MM.1S (cell line): ENCODE measurements at regions not wholly inside any gene's neighbourhood (a gene's known extent, or its start where the extent isn't known, plus 50 kb on each side); places are given as distances from the start of the nearest gene placed in this dataset.

Source experiments
- DNase-seq: peaks from one replicate; pipeline ENCODE4 v3.0.0-alpha.2; 2015
- H2AFZ ChIP-seq: fragments of 300-600 bp; sonication (generic); 2 replicates; pipeline ENCODE4 v1.6.0; 2016; ENCODE audit warnings: antibody characterized with exemption, low read length
- H3F3A ChIP-seq: fragments of 300-600 bp; sonication (generic); 2 replicates; pipeline ENCODE4 v1.6.1; 2016; ENCODE audit warnings: mild to moderate bottlenecking, antibody characterized with exemption, low read length, moderate library complexity, mixed read lengths; ENCODE audit not compliant: insufficient read depth
- H3K27ac ChIP-seq: fragments of 300-600 bp; sonication (generic); 2 replicates; pipeline ENCODE4 v1.5.1; 2016; ENCODE audit warnings: mild to moderate bottlenecking, low read length
- H3K27me3 ChIP-seq: fragments of 300-600 bp; sonication (generic); replicated peaks from 2 replicates; pipeline ENCODE4 v1.6.0; 2016; ENCODE audit warnings: low read length; ENCODE audit not compliant: insufficient read depth
- H3K36me3 ChIP-seq: fragments of 300-600 bp; sonication (generic); replicated peaks from 2 replicates; pipeline ENCODE4 v1.6.1; 2016; ENCODE audit warnings: mild to moderate bottlenecking, low read length, mixed read lengths; ENCODE audit not compliant: insufficient read depth
- H3K4me1 ChIP-seq: fragments of 300-600 bp; sonication (generic); 2 replicates; pipeline ENCODE4 v1.6.1; 2016; ENCODE audit warnings: low read length, mixed read lengths
- H3K4me2 ChIP-seq: fragments of 300-600 bp; sonication (generic); 2 replicates; pipeline ENCODE4 v1.6.0; 2016; ENCODE audit warnings: low read depth, low read length
- H3K4me3 ChIP-seq: fragments of 300-600 bp; sonication (generic); 2 replicates; pipeline ENCODE4 v1.5.1; 2016; ENCODE audit warnings: low read length, mixed read lengths
- H3K79me2 ChIP-seq: fragments of 300-600 bp; sonication (generic); 2 replicates; pipeline ENCODE4 v1.6.1; 2016; ENCODE audit warnings: mixed run types, low read length, mixed read lengths
- H3K9ac ChIP-seq: fragments of 300-600 bp; sonication (generic); 2 replicates; pipeline ENCODE4 v1.6.1; 2016; ENCODE audit warnings: low read length, mixed read lengths
- H3K9me2 ChIP-seq: fragments of 300-600 bp; sonication (generic); replicated peaks from 2 replicates; pipeline ENCODE4 v1.6.1; 2016; ENCODE audit warnings: mild to moderate bottlenecking, low read length, mixed read lengths; ENCODE audit not compliant: insufficient read depth
- H3K9me3 ChIP-seq: fragments of 300-600 bp; sonication (generic); replicated peaks from 2 replicates; pipeline ENCODE4 v1.6.1; 2016; ENCODE audit warnings: mild to moderate bottlenecking, low read length, mixed read lengths; ENCODE audit not compliant: insufficient read depth
- H4K20me1 ChIP-seq: fragments of 300-600 bp; sonication (generic); 2 replicates; pipeline ENCODE4 v1.6.1; 2016; ENCODE audit warnings: mild to moderate bottlenecking, low read length, moderate library complexity, mixed read lengths; ENCODE audit not compliant: insufficient read depth
- EZH2 ChIP-seq: fragments of 300-600 bp; sonication (generic); optimal IDR thresholded peaks from 2 replicates; pipeline ENCODE3; 2017; ENCODE audit warnings: low read depth, mild to moderate bottlenecking, antibody characterized with exemption, low read length, mixed read lengths
- EZH2phosphoT487 ChIP-seq: fragments of 300-600 bp; sonication (generic); IDR thresholded peaks from 2 replicates; pipeline ENCODE4 v1.6.1; 2018; ENCODE audit warnings: antibody characterized with exemption, low read length
- TF ChIP-seq, protein P1 (sequence below): fragments of 300-600 bp; sonication (generic); IDR thresholded peaks from 2 replicates; pipeline ENCODE4 v1.5.1; 2016; ENCODE audit warnings: antibody characterized with exemption, low read length, mixed read lengths

DNA sequence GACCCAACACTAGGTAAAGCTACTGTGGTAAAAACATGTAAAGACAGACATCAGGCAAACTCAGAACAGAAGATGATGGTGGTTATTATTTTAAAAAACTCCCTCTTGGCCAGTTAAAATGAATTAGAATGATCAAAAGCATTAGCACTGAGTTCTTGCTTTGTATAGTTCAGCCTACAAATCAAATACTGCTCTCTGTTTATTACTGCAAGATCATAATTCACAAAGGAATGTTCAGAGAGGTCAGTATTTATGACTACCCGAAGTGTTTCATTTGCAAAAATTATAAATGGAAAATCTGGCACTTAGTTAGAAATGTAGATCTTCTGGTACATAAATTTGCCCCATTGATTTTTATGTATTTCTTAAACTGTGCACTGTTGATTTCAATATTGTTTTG lies 140.3 kb upstream of the PPP2R2B start:
- no peak for DNase-seq
- no peaks in the 10 kb centered on the region for H3K4me1 ChIP-seq
- H3K9me2 ChIP-seq: no peaks in the 10 kb centered on the region
- TF ChIP-seq, protein P1, sequence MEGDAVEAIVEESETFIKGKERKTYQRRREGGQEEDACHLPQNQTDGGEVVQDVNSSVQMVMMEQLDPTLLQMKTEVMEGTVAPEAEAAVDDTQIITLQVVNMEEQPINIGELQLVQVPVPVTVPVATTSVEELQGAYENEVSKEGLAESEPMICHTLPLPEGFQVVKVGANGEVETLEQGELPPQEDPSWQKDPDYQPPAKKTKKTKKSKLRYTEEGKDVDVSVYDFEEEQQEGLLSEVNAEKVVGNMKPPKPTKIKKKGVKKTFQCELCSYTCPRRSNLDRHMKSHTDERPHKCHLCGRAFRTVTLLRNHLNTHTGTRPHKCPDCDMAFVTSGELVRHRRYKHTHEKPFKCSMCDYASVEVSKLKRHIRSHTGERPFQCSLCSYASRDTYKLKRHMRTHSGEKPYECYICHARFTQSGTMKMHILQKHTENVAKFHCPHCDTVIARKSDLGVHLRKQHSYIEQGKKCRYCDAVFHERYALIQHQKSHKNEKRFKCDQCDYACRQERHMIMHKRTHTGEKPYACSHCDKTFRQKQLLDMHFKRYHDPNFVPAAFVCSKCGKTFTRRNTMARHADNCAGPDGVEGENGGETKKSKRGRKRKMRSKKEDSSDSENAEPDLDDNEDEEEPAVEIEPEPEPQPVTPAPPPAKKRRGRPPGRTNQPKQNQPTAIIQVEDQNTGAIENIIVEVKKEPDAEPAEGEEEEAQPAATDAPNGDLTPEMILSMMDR: no peak
- no peak for TF ChIP-seq EZH2phosphoT487
- no peak for TF ChIP-seq EZH2
- no peak overlapping the region for H3K4me3 ChIP-seq
- no peak overlapping the region for H2AFZ ChIP-seq
- H3K4me2 ChIP-seq: no peak overlapping the region
- H3K27ac ChIP-seq: no peak overlapping the region
- H3F3A ChIP-seq: no peaks in the 10 kb centered on the region
- H3K9me3 ChIP-seq: no peaks in the 10 kb centered on the region
- no peaks in the 10 kb centered on the region for H3K79me2 ChIP-seq
- H4K20me1 ChIP-seq: no peaks in the 10 kb centered on the region
- no peak overlapping the region for H3K9ac ChIP-seq
- H3K27me3 ChIP-seq: no peaks in the 10 kb centered on the region
- H3K36me3 ChIP-seq: no peaks in the 10 kb centered on the region

DNA sequence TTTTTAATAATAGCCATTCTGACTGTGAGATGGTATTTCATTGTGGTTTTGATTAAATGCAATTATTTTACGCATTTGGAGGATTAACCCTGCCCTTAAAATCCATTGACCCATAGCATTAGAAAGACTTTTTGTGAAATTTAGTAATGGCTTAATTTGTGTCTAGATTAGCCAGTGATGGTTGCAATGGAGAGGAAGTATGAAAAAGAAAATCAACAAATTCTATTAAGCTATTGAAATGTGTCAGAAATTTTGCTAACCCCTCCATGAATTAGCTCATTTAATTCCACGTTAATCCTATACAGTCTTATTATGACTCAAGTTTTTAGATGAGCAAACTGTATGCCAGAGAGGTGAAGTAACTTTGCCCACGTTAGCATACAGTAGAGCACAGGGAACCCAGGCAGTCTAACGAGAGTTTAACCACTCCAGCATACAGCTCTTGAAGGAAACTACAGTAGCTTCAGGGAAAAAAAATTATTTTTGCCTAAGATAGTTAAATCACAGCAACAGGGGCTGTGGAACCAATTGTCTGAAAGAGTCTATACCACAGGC lies 158.2 kb upstream of the PPP2R2B start:
- no peak overlapping the region for H2AFZ ChIP-seq
- H3F3A ChIP-seq: no peaks in the 10 kb centered on the region
- no peak overlapping the region for H3K4me2 ChIP-seq
- no peaks in the 10 kb centered on the region for H3K9me2 ChIP-seq
- no peak overlapping the region for H3K4me3 ChIP-seq
- H3K9ac ChIP-seq: no peak overlapping the region
- no peaks in the 10 kb centered on the region for H3K27me3 ChIP-seq
- no peak overlapping the region for H3K27ac ChIP-seq
- no peaks in the 10 kb centered on the region for H3K4me1 ChIP-seq
- DNase-seq: no peak
- no peaks in the 10 kb centered on the region for H3K9me3 ChIP-seq
- H3K36me3 ChIP-seq: no peaks in the 10 kb centered on the region
- H3K79me2 ChIP-seq: no peaks in the 10 kb centered on the region
- TF ChIP-seq EZH2: no peak
- no peak for TF ChIP-seq EZH2phosphoT487
- TF ChIP-seq, protein P1: no peak
- no peaks in the 10 kb centered on the region for H4K20me1 ChIP-seq

DNA sequence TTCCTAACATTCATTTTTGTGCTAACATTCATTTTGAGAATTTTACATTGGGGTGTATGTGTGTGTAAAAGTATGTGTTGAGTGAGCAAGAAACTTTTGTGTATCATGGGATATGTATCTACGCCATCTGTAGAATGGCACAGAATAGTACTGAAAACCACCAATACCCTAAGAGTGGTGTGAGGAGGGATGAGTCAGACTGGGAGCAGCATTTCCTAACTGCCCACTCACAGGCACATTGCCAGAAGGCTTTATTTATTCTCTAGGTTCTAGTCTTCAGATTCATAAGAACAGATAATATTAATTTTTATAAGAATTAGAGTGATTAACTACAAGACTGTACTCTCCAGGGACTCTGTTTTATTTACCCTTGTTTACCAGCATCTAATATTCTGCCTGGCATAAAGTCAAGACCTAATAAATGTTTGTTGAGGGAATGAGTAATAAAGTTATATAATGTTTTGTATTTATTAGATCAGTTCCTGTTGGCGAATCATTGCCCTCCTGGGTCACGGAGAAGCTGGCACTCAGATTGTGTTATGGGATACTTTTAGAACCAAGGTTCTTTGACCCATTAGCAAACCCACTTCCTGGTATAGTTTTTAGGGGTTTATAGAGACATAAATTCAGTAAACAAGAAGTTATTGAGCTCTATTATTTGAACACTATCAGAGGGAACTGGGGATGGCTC lies 159.1 kb upstream of the PPP2R2B start:
- H2AFZ ChIP-seq: no peak overlapping the region
- TF ChIP-seq EZH2phosphoT487 (no peak), EZH2 (no peak)
- TF ChIP-seq, protein P1: no peak
- H3K9ac ChIP-seq: no peak overlapping the region
- no peaks in the 10 kb centered on the region for H3K9me3 ChIP-seq
- H3F3A ChIP-seq: no peaks in the 10 kb centered on the region
- H3K4me2 ChIP-seq: no peak overlapping the region
- H3K36me3 ChIP-seq: no peaks in the 10 kb centered on the region
- no peak overlapping the region for H3K27ac ChIP-seq
- H3K9me2 ChIP-seq: no peaks in the 10 kb centered on the region
- no peak for DNase-seq
- H3K4me3 ChIP-seq: no peak overlapping the region
- no peaks in the 10 kb centered on the region for H4K20me1 ChIP-seq
- no peaks in the 10 kb centered on the region for H3K27me3 ChIP-seq
- no peaks in the 10 kb centered on the region for H3K79me2 ChIP-seq
- no peaks in the 10 kb centered on the region for H3K4me1 ChIP-seq
